OCI-LY1 (cell line): ENCODE measurements at regions not wholly inside any gene's neighbourhood (a gene's known extent, or its start where the extent isn't known, plus 50 kb on each side); places are given as distances from the start of the nearest gene placed in this dataset.

ENCODE experiments used
- H2AFZ ChIP-seq: fragments of 200-600 bp; sonication (generic), shearing (Covaris generic); 2 replicates; pipeline ENCODE4 v1.6.0; 2014; ENCODE audit warnings: antibody characterized with exemption, mild to moderate bottlenecking, low read length
- H3F3A ChIP-seq: fragments of 200-600 bp; sonication (generic), shearing (Covaris generic); 2 replicates; pipeline ENCODE4 v1.6.0; 2014; ENCODE audit warnings: mild to moderate bottlenecking, antibody characterized with exemption, low read length, moderate library complexity; ENCODE audit not compliant: insufficient read depth
- H3K27ac ChIP-seq: fragments of 200-600 bp; sonication (generic); 2 replicates; pipeline ENCODE4 v1.5.1; 2014; ENCODE audit warnings: low read length, mixed run types, mild to moderate bottlenecking, low read depth; ENCODE audit not compliant: poor library complexity, severe bottlenecking
- H3K27me3 ChIP-seq: fragments of 200-600 bp; sonication (generic); 2 replicates; pipeline ENCODE4 v1.6.0; 2014; ENCODE audit warnings: antibody characterized with exemption, mild to moderate bottlenecking, low read length, moderate library complexity; ENCODE audit not compliant: insufficient read depth
- H3K36me3 ChIP-seq: fragments of 200-600 bp; sonication (generic); 2 replicates; pipeline ENCODE4 v1.6.1; 2014; ENCODE audit warnings: mild to moderate bottlenecking, antibody characterized with exemption, low read length, moderate library complexity, mixed read lengths; ENCODE audit not compliant: insufficient read depth
- H3K4me1 ChIP-seq: fragments of 200-600 bp; sonication (generic); 2 replicates; pipeline ENCODE4 v1.5.1; 2014; ENCODE audit warnings: mild to moderate bottlenecking, low read length, moderate library complexity; ENCODE audit not compliant: insufficient read depth, severe bottlenecking
- H3K4me2 ChIP-seq: fragments of 200-600 bp; sonication (generic), shearing (Covaris generic); 2 replicates; pipeline ENCODE4 v1.6.1; 2014; ENCODE audit warnings: low read length
- H3K4me3 ChIP-seq: fragments of 200-600 bp; sonication (generic); 2 replicates; pipeline ENCODE4 v1.5.1; 2014; ENCODE audit warnings: low read length, low read depth, mild to moderate bottlenecking, mixed read lengths; ENCODE audit not compliant: poor library complexity, severe bottlenecking
- H3K79me2 ChIP-seq: fragments of 200-600 bp; shearing (Covaris generic); 2 replicates; pipeline ENCODE4 v1.6.1; 2016; ENCODE audit warnings: mixed run types, low read length, mixed read lengths; ENCODE audit not compliant: insufficient read depth
- H3K9ac ChIP-seq: fragments of 200-600 bp; sonication (generic), shearing (Covaris generic); 2 replicates; pipeline ENCODE4 v1.6.1; 2014; ENCODE audit warnings: mild to moderate bottlenecking, low read length, mixed read lengths
- H3K9me2 ChIP-seq: fragments of 200-600 bp; sonication (generic), shearing (Covaris generic); 2 replicates; pipeline ENCODE4 v1.6.1; 2014; ENCODE audit warnings: low read depth, mild to moderate bottlenecking, low read length, mixed read lengths
- H3K9me3 ChIP-seq: fragments of 200-600 bp; shearing (Covaris generic); 2 replicates; pipeline ENCODE4 v1.6.1; 2014; ENCODE audit warnings: low read length, mixed read lengths
- H4K20me1 ChIP-seq: fragments of 200-600 bp; sonication (generic), shearing (Covaris generic); 2 replicates; pipeline ENCODE4 v1.6.0; 2016; ENCODE audit warnings: mild to moderate bottlenecking, low read length; ENCODE audit not compliant: insufficient read depth
- CTCF ChIP-seq: fragments of 200-600 bp; sonication (generic), shearing (Covaris generic); IDR thresholded peaks from 2 replicates; pipeline ENCODE4 v1.5.1; 2017; ENCODE audit warnings: mild to moderate bottlenecking, antibody characterized with exemption, low read length, moderate library complexity, mixed read lengths
- EZH2 ChIP-seq: fragments of 200-600 bp; sonication (generic), shearing (Covaris generic); IDR thresholded peaks from 2 replicates; pipeline ENCODE4 v1.8.0; 2017; ENCODE audit warnings: borderline replicate concordance, mixed run types, mild to moderate bottlenecking, antibody characterized with exemption, low read length, moderate library complexity, mixed read lengths

- Histone ChIP-seq H3K79me2 (no peaks in the 10 kb centered on the region), H3K27me3 (peaks cover 4% of the 10 kb centered on the region; the same call in 1 of the 2 replicates), H3K4me2 (no peak overlapping the region), H3K9ac (no peak overlapping the region), H3F3A (no peaks in the 10 kb centered on the region), H3K36me3 (no peaks in the 10 kb centered on the region), H3K4me1 (no peaks in the 10 kb centered on the region), H3K9me3 (no peaks in the 10 kb centered on the region), H3K9me2 (no peaks in the 10 kb centered on the region), H4K20me1 (no peaks in the 10 kb centered on the region), H3K27ac (no peak overlapping the region), H3K4me3 (no peak overlapping the region), H2AFZ (no peak overlapping the region)
- no peak for TF ChIP-seq CTCF
- TF ChIP-seq EZH2 = no peak
Measured at GRCh38 chr9:91048749-91049148, 247.1 kb downstream of the SYK start.

GRCh38 chr9:91053824-91054223, 252.2 kb downstream of the SYK start:
- TF ChIP-seq EZH2 (no peak), CTCF (no peak)
- Histone ChIP-seq H3F3A (no peaks in the 10 kb centered on the region), H3K4me1 (no peaks in the 10 kb centered on the region), H4K20me1 (no peaks in the 10 kb centered on the region), H3K9me2 (no peaks in the 10 kb centered on the region), H3K9me3 (no peaks in the 10 kb centered on the region), H3K4me2 (no peak overlapping the region), H3K4me3 (no peak overlapping the region), H3K36me3 (no peaks in the 10 kb centered on the region), H3K9ac (no peak overlapping the region), H3K27ac (no peak overlapping the region), H2AFZ (no peak overlapping the region), H3K27me3 (no peaks in the 10 kb centered on the region), H3K79me2 (no peaks in the 10 kb centered on the region)

- Histone ChIP-seq H3K27ac (no peak overlapping the region), H3K4me2 (no peak overlapping the region), H4K20me1 (no peaks in the 10 kb centered on the region), H3K79me2 (no peaks in the 10 kb centered on the region), H3K9me3 (no peaks in the 10 kb centered on the region), H3K27me3 (no peaks in the 10 kb centered on the region), H2AFZ (no peak overlapping the region), H3K9ac (no peak overlapping the region), H3K4me1 (no peaks in the 10 kb centered on the region), H3F3A (no peaks in the 10 kb centered on the region), H3K9me2 (no peaks in the 10 kb centered on the region), H3K4me3 (no peak overlapping the region), H3K36me3 (no peaks in the 10 kb centered on the region)
- TF ChIP-seq CTCF (no peak), EZH2 (no peak)
Measured at GRCh38 chr9:91055845-91056244, 254.2 kb downstream of the SYK start.
